ENCODE measurements at regions not wholly inside any gene's neighbourhood (a gene's known extent, or its start where the extent isn't known, plus 50 kb on each side); places are given as distances from the start of the nearest gene placed in this dataset.

DNA sequence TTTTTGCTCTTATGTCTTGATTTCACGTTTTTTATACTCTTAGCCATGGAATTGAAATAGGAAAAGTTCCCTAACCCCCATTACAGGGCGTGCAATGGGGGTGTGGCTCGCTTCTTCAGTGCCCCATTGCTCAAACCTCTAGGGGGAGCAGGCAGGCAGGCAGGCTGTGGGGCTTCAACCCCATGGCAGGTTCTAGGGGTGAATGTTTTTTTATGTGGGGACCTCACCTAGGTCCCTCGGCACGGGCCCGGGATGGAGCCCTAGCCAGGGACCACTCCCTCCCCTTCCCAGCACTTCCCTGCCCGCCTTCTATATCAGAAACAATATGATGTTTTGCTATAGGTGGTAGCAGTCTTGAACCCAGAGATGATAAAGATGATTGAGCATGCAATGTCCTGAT is 221.3 kb upstream of the SMC2 start:
- Histone ChIP-seq H3K36me3 (no peaks in the 10 kb centered on the region), H3K27ac (no peak overlapping the region), H3K27me3 (no peaks in the 10 kb centered on the region), H3K9me3 (no peaks in the 10 kb centered on the region), H3K4me1 (no peaks in the 10 kb centered on the region), H3K4me3 (no peak overlapping the region)
- in situ Hi-C loops (cut with MboI; ENCODE audit: low pct_ligation_motif_present in 1 of 4, low pct_unique_long_range_greater_than_20kb in 1 of 4, low sequenced_read_pairs in 3 of 4): no loop called here
- no peak for DNase-seq
- intact Hi-C loops (cut with DNase I; ENCODE audit: low total_unique reads): no loop called here
- WGBS, 2 donors (ENCODE audit: low coverage in 1 of 2): 76 to 81% methylated on average over 7 of the region's 7 CpGs
- TF ChIP-seq POLR2A (IDR thresholded peaks at IDR 0.05): no peak
- no peak for TF ChIP-seq POLR2AphosphoS5 (IDR thresholded peaks at IDR 0.05)
- TF ChIP-seq EP300 (IDR thresholded peaks at IDR 0.05; ENCODE audit: low read depth): no peak
- TF ChIP-seq, protein P1, sequence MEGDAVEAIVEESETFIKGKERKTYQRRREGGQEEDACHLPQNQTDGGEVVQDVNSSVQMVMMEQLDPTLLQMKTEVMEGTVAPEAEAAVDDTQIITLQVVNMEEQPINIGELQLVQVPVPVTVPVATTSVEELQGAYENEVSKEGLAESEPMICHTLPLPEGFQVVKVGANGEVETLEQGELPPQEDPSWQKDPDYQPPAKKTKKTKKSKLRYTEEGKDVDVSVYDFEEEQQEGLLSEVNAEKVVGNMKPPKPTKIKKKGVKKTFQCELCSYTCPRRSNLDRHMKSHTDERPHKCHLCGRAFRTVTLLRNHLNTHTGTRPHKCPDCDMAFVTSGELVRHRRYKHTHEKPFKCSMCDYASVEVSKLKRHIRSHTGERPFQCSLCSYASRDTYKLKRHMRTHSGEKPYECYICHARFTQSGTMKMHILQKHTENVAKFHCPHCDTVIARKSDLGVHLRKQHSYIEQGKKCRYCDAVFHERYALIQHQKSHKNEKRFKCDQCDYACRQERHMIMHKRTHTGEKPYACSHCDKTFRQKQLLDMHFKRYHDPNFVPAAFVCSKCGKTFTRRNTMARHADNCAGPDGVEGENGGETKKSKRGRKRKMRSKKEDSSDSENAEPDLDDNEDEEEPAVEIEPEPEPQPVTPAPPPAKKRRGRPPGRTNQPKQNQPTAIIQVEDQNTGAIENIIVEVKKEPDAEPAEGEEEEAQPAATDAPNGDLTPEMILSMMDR (IDR thresholded peaks at IDR 0.05): no peak

- no peaks in the 10 kb centered on the region for H3K9me3 ChIP-seq
- no peaks in the 10 kb centered on the region for H3K27me3 ChIP-seq
- H3K36me3 ChIP-seq: no peaks in the 10 kb centered on the region
- no peak overlapping the region for H3K27ac ChIP-seq
- H3K4me3 ChIP-seq: no peak overlapping the region
- in situ Hi-C loops (cut with MboI; ENCODE audit: low pct_ligation_motif_present in 1 of 4, low pct_unique_long_range_greater_than_20kb in 1 of 4, low sequenced_read_pairs in 3 of 4): loop anchor here in 1 of 4 donors (25.0 kb wide), 1 partner anchor 94 kb away; no protein-coding TSS in a partner anchor
- TF ChIP-seq POLR2AphosphoS5 (IDR thresholded peaks at IDR 0.05): no peak
- TF ChIP-seq, protein P1 (IDR thresholded peaks at IDR 0.05): no peak
- no peak for TF ChIP-seq POLR2A (IDR thresholded peaks at IDR 0.05)
- no peak for TF ChIP-seq EP300 (IDR thresholded peaks at IDR 0.05; ENCODE audit: low read depth)
- H3K4me1 ChIP-seq: no peaks in the 10 kb centered on the region
- no peak for DNase-seq
- 88 to 90% methylated on average over 2 of the region's 2 CpGs for WGBS, 2 donors (ENCODE audit: low coverage in 1 of 2)
- intact Hi-C loops (cut with DNase I; ENCODE audit: low total_unique reads): no loop called here
Observed at GRCh38 chr9:103881419-103881818, 212.7 kb upstream of the SMC2 start.

- Histone ChIP-seq H3K4me1 (no peaks in the 10 kb centered on the region), H3K27ac (no peak overlapping the region), H3K27me3 (no peaks in the 10 kb centered on the region), H3K4me3 (no peak overlapping the region), H3K36me3 (no peaks in the 10 kb centered on the region), H3K9me3 (no peaks in the 10 kb centered on the region)
- TF ChIP-seq EP300 (IDR thresholded peaks at IDR 0.05; ENCODE audit: low read depth) (no peak), POLR2A (IDR thresholded peaks at IDR 0.05) (no peak), POLR2AphosphoS5 (IDR thresholded peaks at IDR 0.05) (no peak)
- TF ChIP-seq, protein P1 (IDR thresholded peaks at IDR 0.05): no peak
- DNase-seq: no peak
- intact Hi-C loops (cut with DNase I; ENCODE audit: low total_unique reads) (no loop called here), in situ Hi-C loops (cut with MboI; ENCODE audit: low pct_ligation_motif_present in 1 of 4, low pct_unique_long_range_greater_than_20kb in 1 of 4, low sequenced_read_pairs in 3 of 4) (loop anchor here in 1 of 4 donors (25.0 kb wide), 1 partner anchor 103 kb away; no protein-coding TSS in a partner anchor)
Observed at GRCh38 chr9:103889989-103890388, 204.1 kb upstream of the SMC2 start.

GRCh38 chr9:103894184-103894583 is 199.9 kb upstream of the SMC2 start:
- H3K4me3 ChIP-seq: no peak overlapping the region
- DNase-seq: no peak
- no peaks in the 10 kb centered on the region for H3K4me1 ChIP-seq
- H3K9me3 ChIP-seq: no peaks in the 10 kb centered on the region
- TF ChIP-seq EP300 (IDR thresholded peaks at IDR 0.05; ENCODE audit: low read depth): no peak
- TF ChIP-seq, protein P1 (IDR thresholded peaks at IDR 0.05): no peak
- TF ChIP-seq POLR2A (IDR thresholded peaks at IDR 0.05): no peak
- no peak for TF ChIP-seq POLR2AphosphoS5 (IDR thresholded peaks at IDR 0.05)
- no peak overlapping the region for H3K27ac ChIP-seq
- intact Hi-C loops (cut with DNase I; ENCODE audit: low total_unique reads): no loop called here
- H3K36me3 ChIP-seq: no peaks in the 10 kb centered on the region
- 38 to 44% methylated on average over 2 of the region's 2 CpGs for WGBS, 2 donors (ENCODE audit: low coverage in 1 of 2)
- in situ Hi-C loops (cut with MboI; ENCODE audit: low pct_ligation_motif_present in 1 of 4, low pct_unique_long_range_greater_than_20kb in 1 of 4, low sequenced_read_pairs in 3 of 4): loop anchor here in 1 of 4 donors (25.0 kb wide), 1 partner anchor 107 kb away; no protein-coding TSS in a partner anchor
- no peaks in the 10 kb centered on the region for H3K27me3 ChIP-seq

Data from transverse colon (tissue), 4 donors.